NCI-H1436 treated with DMSO at 0.1 percent for 48 hours (cell line): ENCODE measurements at regions not wholly inside any gene's neighbourhood (a gene's known extent, or its start where the extent isn't known, plus 50 kb on each side); places are given as distances from the start of the nearest gene placed in this dataset.

Experiments
- DNase-seq: peaks from one replicate; lab custom pipeline; 2025; lab: John Stamatoyannopoulos, UW

GRCh38 chr10:131487822-131488221 is 176.3 kb upstream of the TCERG1L start:
- no peak for DNase-seq

- DNase-seq = no peak
These were observed 179.6 kb upstream of the TCERG1L start for GRCh38 chr10:131490991-131491594.

GRCh38 chr10:131492211-131492857 is 180.8 kb upstream of the TCERG1L start:
- no peak for DNase-seq

DNA sequence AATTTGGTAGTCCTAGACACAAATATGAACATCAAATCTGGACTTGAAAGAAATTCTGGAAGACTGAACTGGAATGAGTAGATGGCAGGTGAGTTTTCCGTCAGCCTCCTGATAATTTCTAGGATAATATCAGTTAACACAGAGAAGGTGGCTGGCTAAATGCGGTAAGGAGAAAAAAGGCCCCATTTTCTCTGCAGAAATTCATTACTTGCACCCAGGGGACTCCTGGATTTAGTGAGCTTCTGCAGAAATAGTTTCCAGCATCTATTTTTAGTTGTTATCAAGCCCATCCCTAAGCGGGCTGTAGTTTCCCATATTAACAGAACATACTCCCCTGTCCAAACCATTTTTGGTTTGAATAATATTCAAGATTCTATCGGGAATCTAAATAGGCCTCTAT is 181.9 kb upstream of the TCERG1L start:
- no peak for DNase-seq

GRCh38 chr10:131494451-131494850 is 182.9 kb upstream of the TCERG1L start:
- no peak for DNase-seq

- no peak for DNase-seq
These were observed 183.7 kb upstream of the TCERG1L start for GRCh38 chr10:131495224-131495623.

DNA sequence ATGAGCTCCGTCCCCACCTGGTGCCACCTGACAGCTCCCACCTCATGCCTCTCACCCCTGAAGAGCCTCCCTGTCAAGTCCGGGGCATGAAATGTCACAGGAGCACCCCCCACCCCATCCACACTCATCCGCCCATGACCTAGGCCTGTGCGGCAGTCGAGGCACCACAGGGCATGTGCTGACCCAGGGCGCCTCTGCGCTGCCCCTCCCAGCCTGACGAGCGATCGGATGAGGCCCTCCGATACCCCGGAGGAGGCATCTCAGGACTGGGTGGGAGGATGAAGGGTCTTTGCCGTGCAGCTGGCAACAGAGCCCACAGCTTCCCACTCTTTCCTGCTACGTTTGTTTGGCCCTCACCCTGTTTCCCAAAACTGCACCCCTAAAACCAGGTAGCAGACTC is 184.4 kb upstream of the TCERG1L start:
- DNase-seq = no peak

GRCh38 chr10:131496351-131497052 is 185.0 kb upstream of the TCERG1L start:
- no peak for DNase-seq

GRCh38 chr10:131499566-131499965 is 188.0 kb upstream of the TCERG1L start:
- no peak for DNase-seq

GRCh38 chr10:131500181-131500580 is 188.7 kb upstream of the TCERG1L start:
- DNase-seq = no peak

DNA sequence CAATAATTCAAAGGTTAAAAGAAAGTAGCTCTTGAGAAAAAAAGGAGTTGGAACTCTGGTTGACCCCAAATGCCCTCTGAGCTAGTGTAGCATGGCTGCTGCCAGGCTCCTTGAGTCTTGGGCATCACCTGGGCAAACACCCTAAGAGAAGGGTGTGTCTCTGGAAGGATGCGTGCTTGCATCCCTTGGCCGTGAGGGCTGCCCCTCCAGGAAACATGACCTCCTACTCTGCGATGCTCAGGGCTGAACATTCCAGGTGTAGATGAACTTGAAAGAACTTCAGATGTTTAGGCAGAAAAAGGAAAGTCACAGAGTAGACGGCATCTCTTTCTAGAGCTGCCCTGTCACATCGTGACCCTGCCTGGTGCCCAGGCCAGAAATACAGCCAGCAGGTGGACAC is 189.4 kb upstream of the TCERG1L start:
- DNase-seq = no peak

DNA sequence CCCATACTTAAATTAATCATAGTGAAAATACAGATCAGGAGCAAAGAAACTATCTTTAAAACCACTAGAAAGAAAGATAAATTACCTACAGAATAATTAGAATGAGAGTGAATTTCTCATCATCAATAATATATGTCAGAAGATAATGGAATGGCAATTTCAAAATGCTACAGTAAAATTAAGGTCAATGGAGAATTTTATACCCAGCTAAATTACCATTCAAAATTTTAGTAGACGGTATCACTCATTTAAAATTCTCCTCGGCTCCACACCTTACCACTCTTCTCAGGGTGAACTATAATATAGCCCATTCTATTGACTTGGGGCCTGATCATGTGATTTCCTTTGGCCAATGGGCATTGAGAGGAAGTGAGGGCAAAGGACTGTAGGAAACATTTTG is 192.5 kb upstream of the TCERG1L start:
- DNase-seq = no peak

- no peak for DNase-seq
These were observed 199.9 kb upstream of the TCERG1L start for GRCh38 chr10:131511391-131511790.

- DNase-seq = no peak
These were observed 201.3 kb upstream of the TCERG1L start for GRCh38 chr10:131512852-131513251.

DNA sequence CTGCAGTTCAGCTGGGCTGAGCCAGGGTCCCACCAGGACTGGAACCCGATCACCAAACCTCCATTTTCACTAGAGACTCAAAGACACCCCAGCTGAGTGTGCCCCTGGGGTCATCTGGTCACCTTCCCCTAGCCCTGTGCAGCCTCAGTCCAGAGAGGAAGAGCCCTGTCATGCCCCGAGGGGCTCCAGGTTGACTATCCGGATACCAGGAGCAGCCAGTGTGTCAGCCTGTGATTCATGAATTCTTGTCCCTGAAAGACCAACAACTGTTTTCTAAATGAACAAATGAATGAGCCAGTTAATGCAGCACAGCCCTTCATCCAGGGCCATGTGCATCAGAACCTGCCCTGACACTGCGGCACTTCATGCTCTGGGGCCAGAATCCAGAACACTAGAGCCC is 201.9 kb upstream of the TCERG1L start:
- no peak for DNase-seq

DNA sequence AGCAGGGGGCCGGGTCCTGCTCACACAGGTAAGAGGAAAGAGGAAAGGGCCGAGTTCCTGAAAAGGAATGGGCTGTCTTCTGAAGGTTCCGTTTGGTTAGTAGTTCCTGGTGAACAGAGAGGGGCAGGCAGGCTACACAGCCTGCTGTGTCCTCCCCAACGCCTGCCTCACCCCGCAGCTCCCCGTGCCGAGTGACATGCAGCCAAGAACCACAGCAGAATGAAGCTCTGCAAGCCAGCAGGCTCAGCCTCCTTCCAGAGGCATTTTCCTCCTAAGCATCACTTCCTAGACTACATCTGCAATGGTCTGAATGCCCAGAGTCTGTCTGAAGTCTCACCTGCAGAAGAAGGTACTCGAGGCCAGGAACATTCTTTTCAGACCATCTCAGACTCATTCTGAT is 202.4 kb upstream of the TCERG1L start:
- DNase-seq = no peak

- no peak for DNase-seq
These were observed 202.9 kb upstream of the TCERG1L start for GRCh38 chr10:131514454-131514853.

DNA sequence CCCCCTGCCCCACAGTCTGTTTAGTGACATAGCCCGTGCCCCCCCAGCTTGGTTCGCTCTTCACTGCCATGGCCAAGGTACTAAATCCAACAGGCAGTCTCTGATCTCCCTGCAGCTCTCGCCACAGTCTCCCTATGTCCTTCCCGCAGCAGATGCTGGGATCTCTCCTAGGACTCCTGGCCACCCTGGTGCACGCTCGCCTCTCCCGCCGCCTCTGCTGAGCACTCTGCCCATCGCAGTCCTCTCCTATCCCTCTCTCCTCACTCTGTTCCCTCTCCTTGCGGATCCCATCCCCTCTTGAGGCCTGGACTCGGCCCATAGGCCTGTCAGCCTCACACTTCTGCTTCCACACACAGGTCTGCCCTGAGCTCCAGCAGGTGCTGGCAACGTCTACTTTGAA is 204.8 kb upstream of the TCERG1L start:
- DNase-seq = no peak

- no peak for DNase-seq
These were observed 206.3 kb upstream of the TCERG1L start for GRCh38 chr10:131517781-131518180.

DNA sequence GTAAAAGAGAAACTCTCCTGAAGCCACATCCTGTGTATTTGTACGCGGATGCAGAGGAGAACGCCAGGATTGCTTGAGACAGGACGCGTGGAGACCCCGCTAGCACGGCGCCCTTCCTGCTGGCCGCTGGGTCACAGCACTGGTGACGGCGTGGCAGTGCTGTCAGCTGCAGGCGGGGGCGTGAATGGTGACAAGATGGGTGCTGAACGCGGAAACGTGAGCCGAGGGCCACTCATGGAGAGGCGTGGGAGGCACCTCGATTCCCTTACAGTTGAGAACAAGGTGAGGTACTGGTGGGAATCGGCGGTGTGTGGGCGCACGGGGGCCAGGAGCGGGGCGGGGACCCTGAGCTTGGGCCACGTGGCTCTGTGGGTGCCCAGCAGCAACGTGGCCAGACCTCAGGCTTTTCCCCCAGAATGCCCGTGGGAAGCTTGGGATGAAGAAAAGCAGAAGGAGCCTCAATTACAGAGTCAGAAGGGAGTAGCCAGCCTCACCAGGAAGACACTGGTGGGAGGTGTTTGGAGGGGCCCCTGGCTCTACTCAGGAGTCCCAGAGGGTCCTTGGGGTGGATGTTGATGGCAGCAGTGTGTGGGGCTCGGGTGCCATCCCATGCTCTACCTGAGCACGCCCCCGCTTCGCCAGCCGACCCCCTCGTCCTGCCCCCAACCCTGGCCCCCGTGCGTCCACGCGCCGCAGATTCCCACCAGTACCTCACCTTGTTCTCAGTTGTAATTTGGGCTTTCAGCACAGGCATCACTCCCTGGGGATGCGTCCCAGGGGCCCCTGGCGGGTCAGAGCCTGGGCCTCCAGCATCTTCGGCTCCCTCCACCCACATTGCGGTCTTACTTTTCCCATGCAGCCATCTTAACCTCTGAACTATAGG is 208.4 kb upstream of the TCERG1L start:
- no peak for DNase-seq

DNA sequence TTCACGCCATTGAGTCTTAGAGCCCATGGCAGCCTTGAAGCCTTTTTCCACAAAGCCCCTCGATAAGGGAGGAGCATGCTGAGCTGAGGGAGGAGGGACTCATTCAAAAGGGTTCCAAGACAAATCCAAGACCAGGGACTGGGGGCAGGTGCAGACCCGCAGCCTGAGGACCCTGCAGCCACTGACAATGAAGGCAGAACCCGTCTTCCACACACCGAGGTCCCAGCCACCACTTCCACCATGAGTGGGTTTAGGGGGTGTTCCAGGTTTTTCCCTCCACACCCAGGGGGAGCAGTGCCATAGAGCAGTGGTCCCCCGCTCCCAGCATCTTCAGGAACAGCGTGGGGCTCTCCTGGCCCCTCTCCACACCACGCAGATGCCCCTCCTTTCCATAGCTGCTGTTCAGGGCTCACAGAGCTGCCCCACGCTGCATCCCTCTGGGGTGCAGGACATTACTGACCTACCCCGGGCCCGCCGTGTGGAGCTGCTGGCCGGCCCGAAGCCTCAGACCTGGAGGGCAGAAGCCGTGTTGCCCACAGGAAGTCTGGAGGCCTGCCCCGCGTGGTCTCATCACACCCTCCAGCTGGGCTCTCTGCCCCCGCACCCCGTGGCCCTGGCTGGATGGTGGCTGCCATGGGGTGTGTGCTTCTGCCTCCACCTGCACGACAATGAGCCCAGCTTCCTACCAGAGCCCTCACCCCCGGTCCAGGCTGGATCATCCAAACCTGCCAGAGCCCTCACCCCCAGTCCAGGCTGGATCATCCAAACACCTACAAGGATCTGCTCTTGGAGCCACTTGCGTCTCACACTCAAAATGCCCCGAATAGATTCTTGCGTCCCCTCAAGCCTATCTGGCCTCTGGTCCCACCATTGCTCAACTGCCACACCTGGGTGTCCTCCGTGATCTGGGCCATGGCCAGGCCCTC is 220.0 kb upstream of the TCERG1L start:
- DNase-seq = no peak
